ENCODE measurements at regions not wholly inside any gene's neighbourhood (a gene's known extent, or its start where the extent isn't known, plus 50 kb on each side); places are given as distances from the start of the nearest gene placed in this dataset.

DNA sequence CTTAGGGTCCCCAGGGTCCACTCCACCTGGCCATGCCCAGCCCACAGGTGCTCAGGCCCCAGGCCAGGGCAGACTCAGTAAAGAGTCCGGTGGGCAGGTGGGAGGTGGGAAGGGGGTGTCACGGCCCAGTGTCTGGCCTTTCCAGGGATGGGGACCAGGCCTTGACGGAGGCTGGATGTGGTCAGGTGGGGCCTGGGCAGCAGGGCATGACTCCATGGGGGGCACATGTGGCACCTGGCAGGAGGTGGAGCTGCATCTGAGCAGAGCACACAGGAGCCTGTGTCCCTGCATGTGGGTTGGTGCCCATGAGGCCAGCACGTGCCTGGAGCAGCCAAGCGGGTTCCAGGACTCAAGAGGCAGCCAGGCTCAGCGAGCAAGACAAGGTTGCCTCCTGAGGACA lies 132.9 kb downstream of the FAM53A start:
- TF ChIP-seq, protein P1, sequence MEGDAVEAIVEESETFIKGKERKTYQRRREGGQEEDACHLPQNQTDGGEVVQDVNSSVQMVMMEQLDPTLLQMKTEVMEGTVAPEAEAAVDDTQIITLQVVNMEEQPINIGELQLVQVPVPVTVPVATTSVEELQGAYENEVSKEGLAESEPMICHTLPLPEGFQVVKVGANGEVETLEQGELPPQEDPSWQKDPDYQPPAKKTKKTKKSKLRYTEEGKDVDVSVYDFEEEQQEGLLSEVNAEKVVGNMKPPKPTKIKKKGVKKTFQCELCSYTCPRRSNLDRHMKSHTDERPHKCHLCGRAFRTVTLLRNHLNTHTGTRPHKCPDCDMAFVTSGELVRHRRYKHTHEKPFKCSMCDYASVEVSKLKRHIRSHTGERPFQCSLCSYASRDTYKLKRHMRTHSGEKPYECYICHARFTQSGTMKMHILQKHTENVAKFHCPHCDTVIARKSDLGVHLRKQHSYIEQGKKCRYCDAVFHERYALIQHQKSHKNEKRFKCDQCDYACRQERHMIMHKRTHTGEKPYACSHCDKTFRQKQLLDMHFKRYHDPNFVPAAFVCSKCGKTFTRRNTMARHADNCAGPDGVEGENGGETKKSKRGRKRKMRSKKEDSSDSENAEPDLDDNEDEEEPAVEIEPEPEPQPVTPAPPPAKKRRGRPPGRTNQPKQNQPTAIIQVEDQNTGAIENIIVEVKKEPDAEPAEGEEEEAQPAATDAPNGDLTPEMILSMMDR (IDR thresholded peaks at IDR 0.05; ENCODE audit: insufficient read depth, low read length): no peak
- TF ChIP-seq, protein P2, sequence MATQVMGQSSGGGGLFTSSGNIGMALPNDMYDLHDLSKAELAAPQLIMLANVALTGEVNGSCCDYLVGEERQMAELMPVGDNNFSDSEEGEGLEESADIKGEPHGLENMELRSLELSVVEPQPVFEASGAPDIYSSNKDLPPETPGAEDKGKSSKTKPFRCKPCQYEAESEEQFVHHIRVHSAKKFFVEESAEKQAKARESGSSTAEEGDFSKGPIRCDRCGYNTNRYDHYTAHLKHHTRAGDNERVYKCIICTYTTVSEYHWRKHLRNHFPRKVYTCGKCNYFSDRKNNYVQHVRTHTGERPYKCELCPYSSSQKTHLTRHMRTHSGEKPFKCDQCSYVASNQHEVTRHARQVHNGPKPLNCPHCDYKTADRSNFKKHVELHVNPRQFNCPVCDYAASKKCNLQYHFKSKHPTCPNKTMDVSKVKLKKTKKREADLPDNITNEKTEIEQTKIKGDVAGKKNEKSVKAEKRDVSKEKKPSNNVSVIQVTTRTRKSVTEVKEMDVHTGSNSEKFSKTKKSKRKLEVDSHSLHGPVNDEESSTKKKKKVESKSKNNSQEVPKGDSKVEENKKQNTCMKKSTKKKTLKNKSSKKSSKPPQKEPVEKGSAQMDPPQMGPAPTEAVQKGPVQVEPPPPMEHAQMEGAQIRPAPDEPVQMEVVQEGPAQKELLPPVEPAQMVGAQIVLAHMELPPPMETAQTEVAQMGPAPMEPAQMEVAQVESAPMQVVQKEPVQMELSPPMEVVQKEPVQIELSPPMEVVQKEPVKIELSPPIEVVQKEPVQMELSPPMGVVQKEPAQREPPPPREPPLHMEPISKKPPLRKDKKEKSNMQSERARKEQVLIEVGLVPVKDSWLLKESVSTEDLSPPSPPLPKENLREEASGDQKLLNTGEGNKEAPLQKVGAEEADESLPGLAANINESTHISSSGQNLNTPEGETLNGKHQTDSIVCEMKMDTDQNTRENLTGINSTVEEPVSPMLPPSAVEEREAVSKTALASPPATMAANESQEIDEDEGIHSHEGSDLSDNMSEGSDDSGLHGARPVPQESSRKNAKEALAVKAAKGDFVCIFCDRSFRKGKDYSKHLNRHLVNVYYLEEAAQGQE (IDR thresholded peaks at IDR 0.05; ENCODE audit: insufficient replicate concordance, low read depth): no peak
- no peak for TF ChIP-seq SPI1 (IDR thresholded peaks at IDR 0.05; ENCODE audit: borderline replicate concordance, low read depth)
- no peak for TF ChIP-seq POLR2AphosphoS5 (IDR thresholded peaks at IDR 0.05; ENCODE audit: low read depth)
